ENCODE measurements at regions not wholly inside any gene's neighbourhood (a gene's known extent, or its start where the extent isn't known, plus 50 kb on each side); places are given as distances from the start of the nearest gene placed in this dataset.

- TF ChIP-seq GATA2 (IDR thresholded peaks at IDR 0.05; ENCODE audit: low read depth, low read length): no peak
- no peak for TF ChIP-seq GATA3 (IDR thresholded peaks at IDR 0.05; ENCODE audit: low read depth, low read length)
Measured at GRCh38 chr7:46577394-46577793, 656.3 kb upstream of the IGFBP3 start.

GRCh38 chr7:46576950-46577349 lies 655.9 kb upstream of the IGFBP3 start:
- no peak for TF ChIP-seq GATA2 (IDR thresholded peaks at IDR 0.05; ENCODE audit: low read depth, low read length)
- no peak for TF ChIP-seq GATA3 (IDR thresholded peaks at IDR 0.05; ENCODE audit: low read depth, low read length)

- no peak for TF ChIP-seq GATA3 (IDR thresholded peaks at IDR 0.05; ENCODE audit: low read depth, low read length)
- TF ChIP-seq GATA2 (IDR thresholded peaks at IDR 0.05; ENCODE audit: low read depth, low read length): no peak
Measured at GRCh38 chr7:46572691-46573090, 651.6 kb upstream of the IGFBP3 start.

- TF ChIP-seq GATA2 (IDR thresholded peaks at IDR 0.05; ENCODE audit: low read depth, low read length) (no peak), GATA3 (IDR thresholded peaks at IDR 0.05; ENCODE audit: low read depth, low read length) (no peak)
Measured at GRCh38 chr7:46571996-46572395, 650.9 kb upstream of the IGFBP3 start.

- TF ChIP-seq GATA3 (IDR thresholded peaks at IDR 0.05; ENCODE audit: low read depth, low read length): no peak
- no peak for TF ChIP-seq GATA2 (IDR thresholded peaks at IDR 0.05; ENCODE audit: low read depth, low read length)
Measured at GRCh38 chr7:46569133-46569465, 648.0 kb upstream of the IGFBP3 start.

- TF ChIP-seq GATA2 (IDR thresholded peaks at IDR 0.05; ENCODE audit: low read depth, low read length) (no peak), GATA3 (IDR thresholded peaks at IDR 0.05; ENCODE audit: low read depth, low read length) (no peak)
Measured at GRCh38 chr7:46568420-46569132, 647.5 kb upstream of the IGFBP3 start.

GRCh38 chr7:46567858-46568257 lies 646.8 kb upstream of the IGFBP3 start:
- no peak for TF ChIP-seq GATA2 (IDR thresholded peaks at IDR 0.05; ENCODE audit: low read depth, low read length)
- TF ChIP-seq GATA3 (IDR thresholded peaks at IDR 0.05; ENCODE audit: low read depth, low read length): no peak

GRCh38 chr7:46566097-46566774 lies 645.2 kb upstream of the IGFBP3 start:
- TF ChIP-seq GATA3 (IDR thresholded peaks at IDR 0.05; ENCODE audit: low read depth, low read length): no peak
- no peak for TF ChIP-seq GATA2 (IDR thresholded peaks at IDR 0.05; ENCODE audit: low read depth, low read length)

- TF ChIP-seq GATA2 (IDR thresholded peaks at IDR 0.05; ENCODE audit: low read depth, low read length): no peak
- no peak for TF ChIP-seq GATA3 (IDR thresholded peaks at IDR 0.05; ENCODE audit: low read depth, low read length)
Measured at GRCh38 chr7:46565253-46566096, 644.4 kb upstream of the IGFBP3 start.

GRCh38 chr7:46559194-46559832 lies 638.2 kb upstream of the IGFBP3 start:
- TF ChIP-seq GATA2 (IDR thresholded peaks at IDR 0.05; ENCODE audit: low read depth, low read length): no peak
- no peak for TF ChIP-seq GATA3 (IDR thresholded peaks at IDR 0.05; ENCODE audit: low read depth, low read length)

- TF ChIP-seq GATA2 (IDR thresholded peaks at IDR 0.05; ENCODE audit: low read depth, low read length) (no peak), GATA3 (IDR thresholded peaks at IDR 0.05; ENCODE audit: low read depth, low read length) (no peak)
Measured at GRCh38 chr7:46558482-46559193, 637.6 kb upstream of the IGFBP3 start.

GRCh38 chr7:46557781-46558180 lies 636.7 kb upstream of the IGFBP3 start:
- no peak for TF ChIP-seq GATA3 (IDR thresholded peaks at IDR 0.05; ENCODE audit: low read depth, low read length)
- no peak for TF ChIP-seq GATA2 (IDR thresholded peaks at IDR 0.05; ENCODE audit: low read depth, low read length)

- TF ChIP-seq GATA3 (IDR thresholded peaks at IDR 0.05; ENCODE audit: low read depth, low read length) (no peak), GATA2 (IDR thresholded peaks at IDR 0.05; ENCODE audit: low read depth, low read length) (no peak)
Measured at GRCh38 chr7:46557295-46557711, 636.2 kb upstream of the IGFBP3 start.

All from SH-SY5Y (cell line).